Activated CD4-positive, alpha-beta T cell treated with anti-CD3 and anti-CD28 coated beads, Interleukin-2, amount 10 ng/mL, durations not matched to agents 7 days and 5 days (primary cell): ENCODE measurements at regions not wholly inside any gene's neighbourhood (a gene's known extent, or its start where the extent isn't known, plus 50 kb on each side); places are given as distances from the start of the nearest gene placed in this dataset.

Experiments
- CTCF ChIA-PET: fragments of 350-600 bp; sonication (Branson Sonifier 250); formaldehyde crosslinking; loops from one replicate; lab custom pipeline; 2021; ENCODE audit warnings: antibody characterized with exemption; lab: Charles Lee
- POLR2A ChIA-PET: fragments of 350-600 bp; sonication (Branson Sonifier 250); formaldehyde crosslinking; loops from one replicate; lab custom pipeline; 2021; ENCODE audit warnings: antibody characterized with exemption; lab: Charles Lee
- DNase-seq: peaks from one replicate; pipeline ENCODE4 v3.0.0-alpha.2; 2020
- H3K27ac Mint-ChIP-seq: one replicate; pipeline ENCODE4 v1.8.0; 2021; ENCODE audit warnings: mild to moderate bottlenecking, moderate library complexity, mixed read lengths
- H3K27me3 Mint-ChIP-seq: one replicate; pipeline ENCODE4 v1.8.0; 2021; ENCODE audit warnings: mixed read lengths
- H3K36me3 Mint-ChIP-seq: one replicate; pipeline ENCODE4 v1.8.0; 2021; ENCODE audit warnings: low read depth, mixed read lengths
- H3K4me1 Mint-ChIP-seq: one replicate; pipeline ENCODE4 v1.8.0; 2021; ENCODE audit warnings: mixed read lengths
- H3K4me3 Mint-ChIP-seq: one replicate; pipeline ENCODE4 v1.8.0; 2021; ENCODE audit warnings: mild to moderate bottlenecking, moderate library complexity, mixed read lengths
- H3K9me3 Mint-ChIP-seq: one replicate; pipeline ENCODE4 v1.8.0; 2021; ENCODE audit warnings: mixed read lengths

DNA sequence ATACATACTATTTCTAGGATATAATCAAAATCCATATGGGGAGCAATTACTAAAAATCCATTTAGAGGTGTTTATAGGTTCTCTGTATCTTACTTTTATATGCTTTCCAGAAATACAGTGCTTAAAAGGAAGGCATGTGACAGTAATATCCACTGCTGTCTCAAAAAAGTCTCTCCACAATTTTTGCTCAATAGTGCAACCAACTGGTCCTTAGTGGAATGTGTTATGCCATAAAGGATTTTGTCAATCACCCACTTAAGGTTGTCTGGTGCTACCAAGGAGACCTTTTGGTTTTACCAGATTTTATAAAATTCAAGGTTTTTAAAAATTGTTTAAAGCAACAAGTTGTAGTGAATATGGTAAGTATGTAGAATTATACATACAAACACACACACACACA, 328.5 kb upstream of the DSEL start:
- POLR2A ChIA-PET, result no interaction called here

DNA sequence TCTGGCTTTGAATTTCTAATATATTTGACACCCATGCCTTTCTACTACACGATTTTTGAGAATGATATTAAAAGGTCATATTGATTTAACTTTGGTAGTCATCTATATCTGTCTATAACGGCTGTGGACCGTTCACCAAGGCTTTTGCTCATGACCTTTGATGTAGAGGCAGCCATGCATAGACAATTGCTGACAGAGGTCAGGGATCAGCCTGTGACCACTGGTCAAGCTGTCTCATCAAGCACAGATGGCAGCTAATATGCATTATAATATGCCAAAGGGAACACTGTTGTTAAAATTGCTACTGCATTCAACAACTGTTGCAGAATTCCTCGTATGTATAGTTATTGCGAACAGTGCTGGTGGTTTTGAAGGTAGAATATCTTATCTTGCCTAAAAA, 323.9 kb upstream of the DSEL start:
- CTCF ChIA-PET, result no interaction called here

More for the DNA sequence above, 328.5 kb upstream of the DSEL start:
- Mint-ChIP-seq H3K4me3 (no peak overlapping the region), H3K27ac (no peak overlapping the region), H3K36me3 (no peaks in the 10 kb centered on the region), H3K4me1 (no peaks in the 10 kb centered on the region), H3K27me3 (no peaks in the 10 kb centered on the region), H3K9me3 (no peaks in the 10 kb centered on the region)
- DNase-seq, result no peak
- CTCF ChIA-PET, result no interaction called here

DNA sequence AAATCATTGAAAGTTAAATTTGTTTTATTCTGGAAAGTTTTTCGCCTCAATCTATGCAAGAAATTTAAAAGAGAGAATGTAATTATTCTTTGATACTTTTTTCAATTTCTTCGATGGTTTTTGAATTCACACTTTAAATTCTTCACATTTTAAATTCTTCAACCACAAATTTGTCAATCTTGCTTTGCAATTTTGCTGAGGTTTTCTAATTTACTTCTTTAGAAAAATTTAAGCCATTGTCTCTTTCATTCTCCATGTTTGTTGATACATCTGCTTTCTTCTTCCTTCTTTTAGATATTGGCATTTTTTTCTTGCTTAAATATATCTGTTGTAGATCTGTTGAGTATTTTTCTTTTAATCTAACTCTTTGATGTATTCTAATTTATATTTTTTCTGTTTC, 301.9 kb upstream of the DSEL start:
- CTCF ChIA-PET, result no interaction called here
- H3K9me3 Mint-ChIP-seq, result no peaks in the 10 kb centered on the region
- no peaks in the 10 kb centered on the region for H3K4me1 Mint-ChIP-seq
- POLR2A ChIA-PET, result no interaction called here
- no peaks in the 10 kb centered on the region for H3K36me3 Mint-ChIP-seq
- no peak overlapping the region for H3K27ac Mint-ChIP-seq
- DNase-seq, result no peak
- H3K4me3 Mint-ChIP-seq, result no peak overlapping the region
- no peaks in the 10 kb centered on the region for H3K27me3 Mint-ChIP-seq

More for the DNA sequence above, 323.9 kb upstream of the DSEL start:
- H3K9me3 Mint-ChIP-seq, result no peaks in the 10 kb centered on the region
- DNase-seq, result no peak
- H3K27ac Mint-ChIP-seq, result no peak overlapping the region
- H3K4me3 Mint-ChIP-seq, result no peak overlapping the region
- no peaks in the 10 kb centered on the region for H3K36me3 Mint-ChIP-seq
- POLR2A ChIA-PET, result no interaction called here
- no peaks in the 10 kb centered on the region for H3K4me1 Mint-ChIP-seq
- H3K27me3 Mint-ChIP-seq, result no peaks in the 10 kb centered on the region

GRCh38 chr18:67815280-67815679, 298.8 kb upstream of the DSEL start:
- no peak overlapping the region for H3K4me3 Mint-ChIP-seq
- H3K27ac Mint-ChIP-seq, result no peak overlapping the region
- H3K9me3 Mint-ChIP-seq, result no peaks in the 10 kb centered on the region
- H3K36me3 Mint-ChIP-seq, result no peaks in the 10 kb centered on the region
- no peaks in the 10 kb centered on the region for H3K27me3 Mint-ChIP-seq
- H3K4me1 Mint-ChIP-seq, result no peaks in the 10 kb centered on the region
- POLR2A ChIA-PET, result no interaction called here
- CTCF ChIA-PET, result no interaction called here
- DNase-seq, result no peak

DNA sequence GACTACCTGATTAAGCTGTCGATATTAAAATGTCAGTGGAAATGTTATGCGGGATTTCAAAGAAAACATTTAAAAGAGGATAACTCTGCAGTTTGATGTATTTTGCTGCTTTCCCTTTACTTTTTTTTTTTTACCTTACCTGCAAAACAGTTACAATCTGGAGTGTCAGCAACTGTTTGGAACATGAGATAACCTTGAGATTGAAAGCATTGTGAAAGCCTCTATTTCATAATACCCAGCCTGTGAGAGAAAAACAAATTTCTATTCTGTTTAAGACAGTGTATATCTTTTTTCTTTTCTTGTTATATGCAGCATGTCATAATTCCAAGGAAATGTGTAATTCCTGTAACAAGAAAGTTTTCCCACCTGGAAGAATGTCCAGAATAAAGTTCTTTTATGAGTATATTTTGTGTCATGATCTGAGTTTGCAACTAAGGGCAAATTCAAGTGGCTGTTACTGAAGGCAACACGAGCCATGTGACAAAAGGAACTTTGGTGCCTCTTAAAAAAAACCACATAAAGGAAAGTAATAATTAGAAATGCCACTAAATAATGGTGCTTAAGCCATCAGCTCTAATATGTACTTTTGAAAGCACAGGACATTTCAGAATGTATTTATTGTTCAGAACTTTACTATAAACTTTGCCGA, 297.0 kb upstream of the DSEL start:
- Mint-ChIP-seq H3K36me3 (no peaks in the 10 kb centered on the region), H3K4me1 (no peaks in the 10 kb centered on the region), H3K27me3 (no peaks in the 10 kb centered on the region), H3K27ac (no peak overlapping the region), H3K9me3 (no peaks in the 10 kb centered on the region), H3K4me3 (no peak overlapping the region)
- ChIA-PET CTCF (no interaction called here), POLR2A (no interaction called here)
- no peak for DNase-seq

- H3K27ac Mint-ChIP-seq, result no peak overlapping the region
- H3K9me3 Mint-ChIP-seq, result peaks cover 3% of the 10 kb centered on the region
- no peak for DNase-seq
- H3K4me1 Mint-ChIP-seq, result no peaks in the 10 kb centered on the region
- H3K36me3 Mint-ChIP-seq, result no peaks in the 10 kb centered on the region
- no peak overlapping the region for H3K4me3 Mint-ChIP-seq
- ChIA-PET CTCF (no interaction called here), POLR2A (no interaction called here)
- H3K27me3 Mint-ChIP-seq, result no peaks in the 10 kb centered on the region
Observed at GRCh38 chr18:67805261-67805660, 288.7 kb upstream of the DSEL start.

GRCh38 chr18:67794521-67794920, 278.0 kb upstream of the DSEL start:
- H3K27ac Mint-ChIP-seq, result no peak overlapping the region
- POLR2A ChIA-PET, result no interaction called here
- no peaks in the 10 kb centered on the region for H3K4me1 Mint-ChIP-seq
- no peaks in the 10 kb centered on the region for H3K27me3 Mint-ChIP-seq
- H3K4me3 Mint-ChIP-seq, result no peak overlapping the region
- CTCF ChIA-PET, result no interaction called here
- no peaks in the 10 kb centered on the region for H3K36me3 Mint-ChIP-seq
- no peaks in the 10 kb centered on the region for H3K9me3 Mint-ChIP-seq
- DNase-seq, result no peak

DNA sequence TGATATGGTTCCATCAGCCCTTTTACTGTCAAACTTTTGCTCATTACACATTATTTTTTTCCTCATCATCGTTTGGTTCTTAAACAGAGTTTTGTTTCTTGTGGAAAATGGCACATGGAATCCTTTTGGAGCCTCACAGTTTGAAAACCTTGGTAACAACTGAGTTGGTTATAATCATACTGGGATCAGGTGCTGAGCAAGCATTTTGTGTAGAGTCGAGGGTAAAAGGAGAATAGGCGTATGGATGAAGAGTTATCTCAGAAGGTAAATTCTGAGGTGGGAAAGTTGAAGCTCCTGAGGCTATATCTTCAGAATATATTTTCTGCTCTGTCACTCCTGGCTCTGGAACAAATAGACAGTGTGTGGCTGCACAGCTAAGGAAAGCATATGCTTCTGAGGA, 274.0 kb upstream of the DSEL start:
- no peak overlapping the region for H3K27ac Mint-ChIP-seq
- no peaks in the 10 kb centered on the region for H3K9me3 Mint-ChIP-seq
- no peaks in the 10 kb centered on the region for H3K4me1 Mint-ChIP-seq
- POLR2A ChIA-PET, result no interaction called here
- H3K4me3 Mint-ChIP-seq, result no peak overlapping the region
- CTCF ChIA-PET, result no interaction called here
- no peaks in the 10 kb centered on the region for H3K36me3 Mint-ChIP-seq
- no peak for DNase-seq
- no peaks in the 10 kb centered on the region for H3K27me3 Mint-ChIP-seq

DNA sequence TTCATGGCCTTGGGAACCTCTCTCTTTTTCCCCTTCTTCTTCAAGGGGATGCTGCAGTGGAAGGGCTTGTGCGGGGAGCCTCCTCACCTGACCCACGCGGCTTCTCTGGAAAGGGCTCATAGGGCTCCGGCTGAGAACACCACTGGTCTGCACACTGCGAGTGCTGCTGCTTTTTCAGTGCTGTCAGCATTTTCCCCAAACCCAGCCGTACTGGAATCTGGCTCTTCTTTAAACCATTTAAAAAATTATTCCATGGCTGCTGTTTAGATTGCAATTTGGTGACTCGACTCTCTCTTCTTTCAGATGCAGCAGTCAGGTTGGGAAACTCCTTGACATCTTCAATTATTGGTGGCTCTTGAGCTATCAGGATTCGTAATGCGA, 272.6 kb upstream of the DSEL start:
- POLR2A ChIA-PET, result interaction anchor here (0.7 kb wide), 1 partner anchor 9 kb away, joined by 8 read pairs; no protein-coding TSS in a partner anchor
- H3K4me3 Mint-ChIP-seq, result no peak overlapping the region
- DNase-seq, result no peak
- H3K27ac Mint-ChIP-seq, result no peak overlapping the region
- H3K9me3 Mint-ChIP-seq, result no peaks in the 10 kb centered on the region
- H3K27me3 Mint-ChIP-seq, result no peaks in the 10 kb centered on the region
- CTCF ChIA-PET, result no interaction called here
- H3K4me1 Mint-ChIP-seq, result no peaks in the 10 kb centered on the region
- no peaks in the 10 kb centered on the region for H3K36me3 Mint-ChIP-seq

- H3K27me3 Mint-ChIP-seq, result no peaks in the 10 kb centered on the region
- no peak for DNase-seq
- POLR2A ChIA-PET, result interaction anchor here (0.7 kb wide), 1 partner anchor 8 kb away, joined by 8 read pairs; no protein-coding TSS in a partner anchor
- no peak overlapping the region for H3K4me3 Mint-ChIP-seq
- no peaks in the 10 kb centered on the region for H3K4me1 Mint-ChIP-seq
- H3K9me3 Mint-ChIP-seq, result no peaks in the 10 kb centered on the region
- H3K27ac Mint-ChIP-seq, result no peak overlapping the region
- H3K36me3 Mint-ChIP-seq, result no peaks in the 10 kb centered on the region
- CTCF ChIA-PET, result no interaction called here
Observed at GRCh38 chr18:67788310-67789164, 272.0 kb upstream of the DSEL start.

- Mint-ChIP-seq H3K9me3 (no peaks in the 10 kb centered on the region), H3K4me3 (no peak overlapping the region), H3K36me3 (no peaks in the 10 kb centered on the region), H3K4me1 (no peaks in the 10 kb centered on the region), H3K27ac (no peak overlapping the region), H3K27me3 (no peaks in the 10 kb centered on the region)
- CTCF ChIA-PET, result no interaction called here
- POLR2A ChIA-PET, result no interaction called here
- no peak for DNase-seq
Observed at GRCh38 chr18:67783196-67783946, 266.9 kb upstream of the DSEL start.

DNA sequence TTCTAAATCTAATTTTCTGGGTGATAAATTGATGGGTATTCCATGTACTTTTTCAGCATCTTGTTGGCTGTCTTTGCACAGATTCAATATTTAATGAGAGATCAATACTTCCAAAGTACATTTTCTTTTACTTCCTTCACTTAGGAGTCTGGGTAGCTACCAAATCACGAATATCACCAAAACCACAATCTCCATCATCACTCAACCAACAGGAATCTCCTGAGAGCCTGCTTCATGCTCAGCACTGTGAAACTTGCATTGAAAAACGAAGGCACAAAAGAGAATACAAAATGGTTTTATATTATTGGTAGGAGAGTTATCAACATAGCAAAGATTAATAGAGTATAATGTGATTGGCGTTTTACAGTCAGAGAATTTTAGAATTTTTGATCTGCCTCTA, 261.5 kb upstream of the DSEL start:
- H3K36me3 Mint-ChIP-seq, result no peaks in the 10 kb centered on the region
- CTCF ChIA-PET, result no interaction called here
- H3K4me3 Mint-ChIP-seq, result no peak overlapping the region
- POLR2A ChIA-PET, result no interaction called here
- H3K9me3 Mint-ChIP-seq, result no peaks in the 10 kb centered on the region
- no peaks in the 10 kb centered on the region for H3K4me1 Mint-ChIP-seq
- H3K27me3 Mint-ChIP-seq, result no peaks in the 10 kb centered on the region
- no peak for DNase-seq
- H3K27ac Mint-ChIP-seq, result no peak overlapping the region

GRCh38 chr18:67776929-67777328, 260.4 kb upstream of the DSEL start:
- H3K36me3 Mint-ChIP-seq, result no peaks in the 10 kb centered on the region
- ChIA-PET CTCF (no interaction called here), POLR2A (no interaction called here)
- H3K4me1 Mint-ChIP-seq, result no peaks in the 10 kb centered on the region
- no peak overlapping the region for H3K27ac Mint-ChIP-seq
- no peak for DNase-seq
- H3K27me3 Mint-ChIP-seq, result no peaks in the 10 kb centered on the region
- H3K4me3 Mint-ChIP-seq, result no peak overlapping the region
- no peaks in the 10 kb centered on the region for H3K9me3 Mint-ChIP-seq
